ENCODE measurements at regions not wholly inside any gene's neighbourhood (a gene's known extent, or its start where the extent isn't known, plus 50 kb on each side); places are given as distances from the start of the nearest gene placed in this dataset.

DNA sequence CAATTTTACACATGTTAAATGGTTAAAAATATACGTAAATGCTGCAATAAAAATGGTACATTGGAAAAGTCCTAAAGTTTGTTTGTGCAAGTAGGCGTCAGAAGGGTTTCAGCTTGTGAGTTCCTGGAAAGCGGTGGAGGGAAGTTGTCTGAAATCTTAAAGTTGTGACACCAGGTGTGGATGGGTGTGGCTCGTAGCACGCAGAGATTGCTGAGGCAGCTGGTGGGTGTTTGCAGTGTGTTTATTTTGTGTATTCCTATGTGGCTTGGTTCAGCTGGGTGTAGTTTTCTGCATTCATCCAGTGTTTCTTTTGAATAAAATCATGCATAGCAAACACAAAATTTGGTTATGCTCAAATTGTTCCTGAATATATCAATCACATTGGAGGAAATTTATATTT, 136.8 kb upstream of the TBX3 start:
- TF ChIP-seq RFX5 (IDR thresholded peaks at IDR 0.05; ENCODE audit: borderline replicate concordance, low read depth, low read length) (no peak), POLR2A (IDR thresholded peaks at IDR 0.05; ENCODE audit: control extremely low read depth in 1 of 2, low read depth in 2 of 2, low read length in 2 of 2) (no peak), EZH2 (IDR thresholded peaks at IDR 0.05; ENCODE audit: low read depth, low read length, severe bottlenecking) (no peak)

Data from H1 (cell line).